C4-2B (cell line): ENCODE measurements at regions not wholly inside any gene's neighbourhood (a gene's known extent, or its start where the extent isn't known, plus 50 kb on each side); places are given as distances from the start of the nearest gene placed in this dataset.

Experiments
- H3K27ac ChIP-seq: fragments of 450-650 bp; 2 replicates; pipeline ENCODE4 v1.5.1; 2017
- ZFX ChIP-seq: fragments of 450-650 bp; IDR thresholded peaks from 2 replicates; pipeline ENCODE4 v1.6.1; 2017
- TF ChIP-seq, protein P1 (sequence below): fragments of 450-650 bp; conservative IDR thresholded peaks from 2 replicates; pipeline ENCODE4 v1.5.1; 2017; ENCODE audit warnings: mild to moderate bottlenecking

DNA sequence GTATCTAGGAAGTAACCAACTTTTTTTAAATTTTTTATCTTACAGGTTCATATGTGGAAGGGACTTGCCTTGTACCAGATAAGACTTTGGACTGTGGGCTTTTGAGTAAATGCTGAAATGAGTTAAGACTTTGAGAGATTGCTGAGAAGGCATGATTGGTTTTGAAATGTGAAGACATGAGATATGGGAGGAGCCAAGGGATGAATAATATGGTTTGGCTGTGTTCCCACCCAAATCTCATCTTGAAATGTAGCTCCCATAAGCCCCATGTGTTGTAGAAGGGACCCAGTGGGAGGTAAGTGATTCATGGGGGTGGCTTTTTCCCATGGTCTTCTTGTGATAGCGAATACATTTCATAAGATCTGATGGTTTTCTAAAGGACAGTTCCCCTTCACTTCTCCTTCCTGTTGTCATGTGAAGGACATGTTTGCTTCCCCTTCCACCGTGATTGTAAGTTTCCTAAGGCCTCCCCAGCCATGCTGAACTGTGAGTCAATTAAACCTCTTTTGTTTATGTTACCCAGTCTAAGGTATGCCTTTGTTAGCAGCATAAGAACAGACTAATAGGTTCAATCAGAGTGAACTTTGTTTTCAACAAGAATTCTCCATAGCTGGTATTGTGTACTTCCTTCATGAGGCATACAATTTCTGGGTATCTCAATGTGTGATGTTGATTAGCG is 535.6 kb upstream of the MEF2C start:
- TF ChIP-seq, protein P1, sequence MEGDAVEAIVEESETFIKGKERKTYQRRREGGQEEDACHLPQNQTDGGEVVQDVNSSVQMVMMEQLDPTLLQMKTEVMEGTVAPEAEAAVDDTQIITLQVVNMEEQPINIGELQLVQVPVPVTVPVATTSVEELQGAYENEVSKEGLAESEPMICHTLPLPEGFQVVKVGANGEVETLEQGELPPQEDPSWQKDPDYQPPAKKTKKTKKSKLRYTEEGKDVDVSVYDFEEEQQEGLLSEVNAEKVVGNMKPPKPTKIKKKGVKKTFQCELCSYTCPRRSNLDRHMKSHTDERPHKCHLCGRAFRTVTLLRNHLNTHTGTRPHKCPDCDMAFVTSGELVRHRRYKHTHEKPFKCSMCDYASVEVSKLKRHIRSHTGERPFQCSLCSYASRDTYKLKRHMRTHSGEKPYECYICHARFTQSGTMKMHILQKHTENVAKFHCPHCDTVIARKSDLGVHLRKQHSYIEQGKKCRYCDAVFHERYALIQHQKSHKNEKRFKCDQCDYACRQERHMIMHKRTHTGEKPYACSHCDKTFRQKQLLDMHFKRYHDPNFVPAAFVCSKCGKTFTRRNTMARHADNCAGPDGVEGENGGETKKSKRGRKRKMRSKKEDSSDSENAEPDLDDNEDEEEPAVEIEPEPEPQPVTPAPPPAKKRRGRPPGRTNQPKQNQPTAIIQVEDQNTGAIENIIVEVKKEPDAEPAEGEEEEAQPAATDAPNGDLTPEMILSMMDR: no peak
- TF ChIP-seq ZFX: no peak
- H3K27ac ChIP-seq: no peak overlapping the region

DNA sequence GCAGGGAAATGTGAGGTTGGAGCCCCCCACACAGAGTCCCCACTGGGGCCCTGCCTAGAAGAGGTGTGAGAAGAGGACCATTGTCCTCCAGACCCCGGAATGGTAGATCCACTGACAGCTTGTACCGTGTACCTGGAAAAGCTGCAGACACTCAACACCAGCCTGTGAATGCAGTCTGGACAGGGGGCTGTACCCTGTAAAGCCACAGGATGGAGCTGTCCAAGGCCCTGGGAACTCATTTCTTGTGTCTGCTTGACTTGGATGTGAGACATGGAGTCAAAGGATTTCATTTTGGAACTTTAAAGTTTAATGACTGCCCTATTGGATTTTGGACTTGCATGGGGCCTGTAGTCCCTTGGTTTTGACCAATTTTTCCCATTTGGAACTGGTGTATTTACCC is 535.0 kb upstream of the MEF2C start:
- TF ChIP-seq ZFX: no peak
- TF ChIP-seq, protein P1: no peak
- H3K27ac ChIP-seq: no peak overlapping the region

DNA sequence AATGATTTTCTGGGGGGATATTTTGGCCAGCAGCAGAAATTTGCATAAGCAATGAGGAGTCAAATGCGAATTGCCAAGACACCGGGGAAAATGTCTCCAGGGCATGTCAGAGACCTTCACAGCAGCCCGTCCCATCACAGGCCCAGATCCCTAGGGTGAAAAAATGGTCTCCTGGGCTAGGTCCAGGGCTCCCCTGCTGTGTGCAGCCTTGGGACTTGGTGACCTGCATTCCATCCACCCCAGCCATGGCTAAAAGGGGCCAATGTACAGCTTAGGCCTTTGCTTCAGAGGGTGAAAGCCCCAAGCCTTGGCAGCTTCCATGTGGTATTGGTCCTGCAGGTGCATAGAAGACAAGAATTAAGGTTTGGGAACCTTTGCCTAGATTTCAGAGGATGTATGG is 534.5 kb upstream of the MEF2C start:
- TF ChIP-seq ZFX: no peak
- TF ChIP-seq, protein P1: no peak
- no peak overlapping the region for H3K27ac ChIP-seq

DNA sequence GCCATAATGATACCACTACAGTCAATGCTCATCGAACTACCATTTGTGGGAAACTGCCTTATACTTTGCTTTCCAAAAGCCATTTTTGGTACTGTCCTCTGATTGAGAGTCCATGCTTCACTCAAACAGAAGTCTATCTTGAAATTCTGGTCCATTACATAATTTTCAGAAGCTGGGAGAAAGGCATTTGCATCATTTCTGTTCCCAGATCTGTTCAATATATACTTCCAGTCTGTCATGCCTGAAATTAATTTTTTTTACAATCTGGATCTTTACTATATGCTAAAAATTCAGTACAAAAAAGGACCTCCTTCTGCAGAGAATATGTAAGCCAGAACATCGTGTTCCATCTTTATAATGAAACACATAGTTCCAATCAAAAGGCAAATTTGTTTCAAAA is 528.9 kb upstream of the MEF2C start:
- no peak overlapping the region for H3K27ac ChIP-seq
- TF ChIP-seq, protein P1: no peak
- TF ChIP-seq ZFX: no peak

DNA sequence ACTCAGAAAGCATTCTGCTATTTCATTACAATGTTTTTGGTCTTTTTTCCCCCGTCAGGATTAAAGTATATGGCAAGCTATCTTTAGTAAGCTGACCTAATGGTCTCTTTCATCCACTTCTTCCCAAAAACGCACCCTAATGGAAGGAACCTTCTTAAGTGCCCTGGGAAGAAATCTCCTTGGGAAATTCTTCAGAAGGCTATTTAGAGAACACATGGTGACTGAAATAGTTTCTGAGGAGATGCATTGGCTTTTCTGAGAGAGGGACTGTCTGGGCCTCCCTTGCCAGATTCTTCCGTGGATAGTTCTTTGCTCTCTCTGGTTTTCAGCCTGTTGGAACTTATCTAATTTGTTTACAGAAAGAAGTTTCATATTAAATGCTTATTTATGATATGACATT is 524.1 kb upstream of the MEF2C start:
- TF ChIP-seq ZFX: no peak
- TF ChIP-seq, protein P1: no peak
- H3K27ac ChIP-seq: no peak overlapping the region

DNA sequence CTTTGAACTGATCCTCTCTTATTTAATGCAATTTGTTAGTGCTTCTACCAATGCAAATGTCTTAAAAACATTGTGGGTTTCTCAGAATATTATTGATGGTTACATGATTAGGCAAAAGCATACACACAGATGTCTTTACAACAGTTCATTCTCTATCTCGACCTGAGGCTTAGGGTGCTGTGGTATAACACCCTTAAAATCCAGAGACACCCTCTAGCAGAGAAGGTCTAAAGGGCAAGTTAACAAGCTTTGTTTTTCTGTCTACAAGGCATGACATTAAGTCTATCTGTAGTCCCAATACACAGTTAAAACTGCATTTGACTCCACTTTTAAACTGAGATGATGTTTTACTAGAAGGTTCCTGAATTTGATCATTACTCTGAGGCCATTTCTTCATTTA is 518.7 kb upstream of the MEF2C start:
- no peak overlapping the region for H3K27ac ChIP-seq
- TF ChIP-seq ZFX: no peak
- TF ChIP-seq, protein P1: no peak

DNA sequence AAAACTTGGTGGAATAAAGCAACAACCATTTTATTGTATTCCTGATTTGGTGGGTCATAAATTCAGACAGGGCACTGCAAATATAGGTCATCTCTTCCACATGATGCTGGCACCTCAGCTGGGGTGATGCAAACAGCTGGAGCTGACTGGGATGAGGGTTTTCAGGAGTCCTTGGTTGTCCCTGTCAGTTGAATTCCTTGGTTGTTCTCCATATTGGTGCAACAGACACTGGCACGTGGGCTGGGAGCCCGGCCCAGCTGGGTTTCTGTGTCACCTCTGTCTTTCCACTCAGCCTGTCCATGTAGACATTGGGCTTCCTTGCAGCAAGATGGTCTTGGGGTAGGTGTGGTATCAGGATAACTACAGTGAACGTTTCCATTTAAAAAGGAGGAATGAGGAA is 518.0 kb upstream of the MEF2C start:
- H3K27ac ChIP-seq: no peak overlapping the region
- TF ChIP-seq, protein P1: no peak
- TF ChIP-seq ZFX: no peak
